GM12878 (cell line): ENCODE measurements at regions not wholly inside any gene's neighbourhood (a gene's known extent, or its start where the extent isn't known, plus 50 kb on each side); places are given as distances from the start of the nearest gene placed in this dataset.

Experiments
- ATAC-seq: fragments of 200-7000 bp; cut with Tn5 transposase; 3 replicates; pipeline ENCODE4 v1.9.1; 2020; ENCODE audit warnings: mild to moderate bottlenecking, moderate library complexity
- BruUV-seq: library from RNA; stranded (reverse); fragments of 400-500 nt; replicated peaks from 2 replicates; lab custom pipeline; 2021; lab: Mats Ljungman, UMichigan
- CTCF ChIA-PET: fragments of 300-600 bp; sonication (Branson Sonifier 250); formaldehyde crosslinking; extraction: SDS; loops from one replicate; lab custom pipeline; 2021; ENCODE audit warnings: inconsistent platforms; lab: Yijun Ruan, JAX
- POLR2A ChIA-PET: fragments of 350-600 bp; formaldehyde crosslinking; extraction: SDS; loops from one replicate; lab custom pipeline; 2021; ENCODE audit warnings: inconsistent platforms; lab: Charles Lee
- RAD21 ChIA-PET: fragments of 300-600 bp; sonication (Branson Sonifier 250); formaldehyde crosslinking; loops from one replicate; lab custom pipeline; 2023; ENCODE audit warnings: antibody characterized with exemption; ENCODE audit not compliant: unreplicated experiment; lab: Charles Lee
- SMC1A ChIA-PET: fragments of 300-600 bp; sonication (Branson Sonifier 250); formaldehyde crosslinking; loops from one replicate; lab custom pipeline; 2023; ENCODE audit not compliant: unreplicated experiment, uncharacterized antibody; lab: Charles Lee
- DNase-seq: peaks from one replicate; pipeline ENCODE4 v3.0.0-alpha.2; 2011; ENCODE audit warnings: low read depth, low spot score
- FAIRE-seq: peaks from 3 replicates; lab custom pipeline; 2011; peaks lifted over from hg19 to GRCh38; lab: Jason Lieb, UNC
- H2AFZ ChIP-seq: 2 replicates; pipeline ENCODE4 v1.6.0; 2011; ENCODE audit warnings: low read depth, low read length, control low read depth; ENCODE audit not compliant: control insufficient read depth
- H3K27ac ChIP-seq: 2 replicates; pipeline ENCODE4 v1.5.1; 2011; ENCODE audit warnings: control low read depth; ENCODE audit not compliant: control insufficient read depth, insufficient read depth
- H3K27me3 ChIP-seq, 2 experiments: replicated peaks in 1 of 2; 2 replicates each; pipeline versions ENCODE4 v1.6.0 to v1.6.1; 2011; ENCODE audit warnings: low read length in 1 of 2; ENCODE audit not compliant: control insufficient read depth in 2 of 2, insufficient read depth in 2 of 2
- H3K36me3 ChIP-seq, 2 experiments: 2 replicates each; pipeline ENCODE4 v1.5.1; 2011; ENCODE audit warnings: low read length in 1 of 2; ENCODE audit not compliant: control insufficient read depth in 2 of 2, insufficient read depth in 2 of 2
- H3K4me1 ChIP-seq: 2 replicates; pipeline ENCODE4 v1.6.1; 2011; ENCODE audit warnings: mild to moderate bottlenecking, low read length, moderate library complexity, mixed read lengths; ENCODE audit not compliant: control insufficient read depth, insufficient read depth
- H3K4me2 ChIP-seq: 2 replicates; pipeline ENCODE4 v1.6.0; 2011; ENCODE audit warnings: control low read depth; ENCODE audit not compliant: control insufficient read depth, insufficient read depth
- H3K4me3 ChIP-seq: fragments of 200-600 bp; sonication (generic); 2 replicates; pipeline ENCODE4 v1.5.1; 2016
- H3K79me2 ChIP-seq: 2 replicates; pipeline ENCODE4 v1.6.0; 2011; ENCODE audit warnings: low read length; ENCODE audit not compliant: control insufficient read depth, insufficient read depth
- H3K9ac ChIP-seq: 2 replicates; pipeline ENCODE4 v1.8.0; 2011; ENCODE audit warnings: low read length, control low read depth, mixed read lengths; ENCODE audit not compliant: control insufficient read depth, insufficient read depth
- H3K9me3 ChIP-seq: replicated peaks from 3 replicates; pipeline ENCODE4 v1.5.1; 2011; ENCODE audit warnings: mild to moderate bottlenecking, low read length; ENCODE audit not compliant: control insufficient read depth, insufficient read depth
- H4K20me1 ChIP-seq: 2 replicates; pipeline ENCODE4 v1.6.0; 2011; ENCODE audit not compliant: control insufficient read depth, insufficient read depth
- BCL11A ChIP-seq: IDR thresholded peaks from 2 replicates; pipeline ENCODE4 v1.6.1; 2011; ENCODE audit warnings: low read depth, low read length
- EED ChIP-seq: sonication (generic); IDR thresholded peaks from 2 replicates; pipeline ENCODE4 v1.6.1; 2016; ENCODE audit warnings: antibody characterized with exemption, low read depth
- JUNB ChIP-seq: IDR thresholded peaks from 2 replicates; pipeline ENCODE4 v1.6.1; 2016; ENCODE audit warnings: antibody characterized with exemption, mild to moderate bottlenecking
- NFYB ChIP-seq: IDR thresholded peaks from 2 replicates; pipeline ENCODE4 v1.6.1; 2011; ENCODE audit warnings: low read depth, mild to moderate bottlenecking, low read length, improper control_type of control experiment, moderate library complexity; ENCODE audit not compliant: insufficient read depth
- NRF1 ChIP-seq: conservative IDR thresholded peaks from 2 replicates; pipeline ENCODE4 v1.6.1; 2011; ENCODE audit warnings: mild to moderate bottlenecking, low read depth, low read length, improper control_type of control experiment
- SPI1 ChIP-seq: IDR thresholded peaks from 2 replicates; pipeline ENCODE4 v1.6.1; 2011; ENCODE audit warnings: low read depth, mild to moderate bottlenecking, low read length, moderate library complexity, borderline replicate concordance; ENCODE audit not compliant: insufficient read depth
- WGBS: methylation state at CpG from one replicate; pipeline ENCODE4 v1.1.6; 2016; ENCODE audit warnings: low lambda C conversion rate; ENCODE audit not compliant: insufficient replicate concordance, insufficient coverage; ENCODE audit errors: missing lambda C conversion rate; 5-methylcytosine and 5-hydroxymethylcytosine counted together
- in situ Hi-C: fragments of 300-500 bp; cut with MboI; formaldehyde crosslinking; loops from 9 replicates; pipeline ENCODE4 v1.14.3; 2018; ENCODE audit warnings: mixed read lengths
- intact Hi-C: fragments of 100-400 bp; cut with micrococcal nuclease; formaldehyde crosslinking; loops from one replicate; pipeline ENCODE4 v1.14.2; 2022; ENCODE audit not compliant: unreplicated experiment

GRCh38 chr21:25496825-25497482 is 110.3 kb downstream of the MRPL39 start (continued):
- TF ChIP-seq NFYB, result no peak
- peak; percentile 61 for TF ChIP-seq JUNB
- TF ChIP-seq, all 136 proteins: peak for 4

DNA sequence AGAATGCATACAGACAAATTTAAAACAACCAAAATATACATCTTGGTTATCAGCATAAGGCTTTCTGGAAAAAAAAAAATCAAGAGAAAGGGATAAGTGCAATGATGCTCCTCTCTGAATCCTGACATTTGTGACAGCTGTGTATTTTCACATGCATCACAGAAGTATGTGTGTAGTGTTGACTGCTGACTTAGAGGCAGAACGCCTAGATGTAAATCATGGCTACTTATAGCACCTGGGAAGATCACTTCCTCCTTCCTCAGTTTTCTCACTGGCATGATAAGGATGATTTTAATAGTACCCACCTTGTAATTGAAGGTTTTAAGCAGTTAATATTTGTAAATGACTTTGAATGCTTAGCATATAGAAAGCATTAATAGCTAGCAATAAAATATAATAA is 112.5 kb downstream of the MRPL39 start:
- intact Hi-C loops (no loop called here), in situ Hi-C loops (no loop called here)
- peak; percentile 12; the same call in 2 of the 3 replicates for ATAC-seq
- SMC1A ChIA-PET, result interaction anchor here (0.8 to 6.7 kb wide), 6 partner anchors 7 to 41 kb away, joined by 4 to 61 read pairs (median 8); no protein-coding TSS in a partner anchor
- no peak for DNase-seq
- 0% methylated on average over 1 of the region's 1 CpG for whole genome bisulfite sequencing
- FAIRE-seq, result no peak
- Histone ChIP-seq H3K9ac (peak overlapping the region; percentile 10; the same call in 1 of the 2 replicates), H3K27me3 (no peaks in the 10 kb centered on the region), H4K20me1 (no peaks in the 10 kb centered on the region), H3K4me2 (peak overlapping the region; percentile 53; the same call in 1 of the 2 replicates), H3K36me3 (peaks cover 0 to 6% of the 10 kb centered on the region in 2 experiments; a peak in 2 of 4 replicates), H3K4me1 (peaks cover 59% of the 10 kb centered on the region), H3K79me2 (peaks cover 4% of the 10 kb centered on the region), H3K9me3 (peaks cover 32% of the 10 kb centered on the region), H3K27ac (peak overlapping the region; percentile 57), H3K4me3 (no peak overlapping the region), H2AFZ (no peak overlapping the region)
- POLR2A ChIA-PET, result interaction anchor here (0.6 to 1.9 kb wide), 3 partner anchors 16 to 51 kb away, joined by 3 to 9 read pairs (median 4); no protein-coding TSS in a partner anchor
- CTCF ChIA-PET, result interaction anchor here (0.7 kb wide), 1 partner anchor 13 kb away, joined by 3 read pairs; no protein-coding TSS in a partner anchor
- no TSS peak for BruUV-seq
- TF ChIP-seq BCL11A, result peak; percentile 35; the same call in 1 of the 2 replicates
- peak; percentile 60 for TF ChIP-seq EED
- no peak for TF ChIP-seq NRF1
- TF ChIP-seq SPI1, result peak; percentile 71
- RAD21 ChIA-PET, result interaction anchor here (1.5 kb wide), 1 partner anchor 30 kb away, joined by 4 read pairs; no protein-coding TSS in a partner anchor
